ENCODE measurements at regions not wholly inside any gene's neighbourhood (a gene's known extent, or its start where the extent isn't known, plus 50 kb on each side); places are given as distances from the start of the nearest gene placed in this dataset.
"Not testable (repeated sequence)": the region's sequence is repeated elsewhere in the genome, so short reads cannot be mapped to it uniquely, and the experiment has no call there.

DNA sequence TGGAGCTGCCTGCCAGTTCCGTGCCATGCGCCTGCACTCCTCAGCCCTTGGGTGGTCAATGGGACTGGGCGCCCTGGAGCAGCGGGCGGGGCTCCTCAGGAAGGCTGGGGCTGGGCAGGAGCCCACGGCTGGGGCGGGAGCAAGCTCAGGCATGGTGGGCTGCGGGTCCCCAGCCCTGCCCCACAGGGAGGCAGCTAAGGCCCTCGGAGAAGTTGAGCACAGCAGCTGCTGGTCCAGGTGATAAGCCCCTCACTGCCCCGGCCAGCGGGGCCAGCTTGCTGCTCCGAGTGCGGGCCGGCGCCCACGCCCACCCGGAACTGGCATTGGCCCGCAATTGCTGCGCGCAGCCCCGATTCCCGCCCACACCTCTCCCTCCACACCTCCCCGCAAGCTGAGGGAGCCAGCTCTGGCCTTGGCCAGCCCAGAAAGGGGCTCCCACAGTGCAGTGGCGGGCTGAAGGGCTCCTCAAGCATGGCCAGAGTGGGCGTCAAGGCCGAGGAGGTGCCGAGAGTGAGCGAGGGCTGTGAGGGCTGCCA is 280.3 kb upstream of the SGCG start:
- ATAC-seq; DNase-seq (ENCODE audit: low spot score): not testable (repeated sequence)

DNA sequence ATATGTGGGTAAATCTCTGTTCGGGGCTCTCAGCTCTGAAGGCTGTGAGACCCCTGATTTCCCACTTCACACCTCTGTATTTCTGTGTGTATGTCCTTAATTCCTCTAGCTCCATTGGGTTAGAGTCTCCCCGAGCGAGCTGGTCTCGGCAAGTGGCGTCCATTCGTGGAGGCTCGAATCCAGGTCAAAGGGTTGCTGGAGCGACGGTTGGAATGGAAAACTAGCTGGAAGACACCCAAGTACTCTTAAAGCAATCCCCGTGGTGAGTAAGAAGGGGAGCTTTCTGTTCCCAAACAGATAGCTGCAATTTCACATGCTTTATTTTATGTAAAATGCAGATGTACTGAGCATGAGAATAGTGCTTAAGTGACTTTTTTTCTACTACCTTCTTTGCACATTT is 277.5 kb upstream of the SGCG start:
- no peak for ATAC-seq

DNA sequence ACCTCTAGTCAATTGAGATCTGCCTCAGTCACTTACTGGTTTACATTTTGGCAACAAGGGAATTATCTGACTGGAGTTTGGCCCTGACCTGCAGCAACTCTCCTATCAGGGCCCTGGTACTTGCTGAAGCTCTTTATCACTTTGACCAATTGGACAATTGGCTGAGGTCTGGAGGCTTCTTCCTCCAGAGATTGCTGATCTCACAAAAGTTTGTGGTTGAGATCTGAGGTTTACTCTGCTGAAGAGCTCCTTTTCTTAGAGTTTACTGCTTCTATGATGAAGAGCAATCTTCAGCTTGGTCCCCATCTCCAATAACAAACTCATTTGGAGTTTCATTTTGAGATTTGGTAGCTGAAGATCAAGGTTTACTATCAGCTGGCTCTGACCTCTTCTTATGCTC is 276.9 kb upstream of the SGCG start:
- no peak for ATAC-seq
- no peak for DNase-seq (ENCODE audit: low spot score)

More for the DNA sequence above, 277.5 kb upstream of the SGCG start:
- no peak for DNase-seq (ENCODE audit: low spot score)

DNA sequence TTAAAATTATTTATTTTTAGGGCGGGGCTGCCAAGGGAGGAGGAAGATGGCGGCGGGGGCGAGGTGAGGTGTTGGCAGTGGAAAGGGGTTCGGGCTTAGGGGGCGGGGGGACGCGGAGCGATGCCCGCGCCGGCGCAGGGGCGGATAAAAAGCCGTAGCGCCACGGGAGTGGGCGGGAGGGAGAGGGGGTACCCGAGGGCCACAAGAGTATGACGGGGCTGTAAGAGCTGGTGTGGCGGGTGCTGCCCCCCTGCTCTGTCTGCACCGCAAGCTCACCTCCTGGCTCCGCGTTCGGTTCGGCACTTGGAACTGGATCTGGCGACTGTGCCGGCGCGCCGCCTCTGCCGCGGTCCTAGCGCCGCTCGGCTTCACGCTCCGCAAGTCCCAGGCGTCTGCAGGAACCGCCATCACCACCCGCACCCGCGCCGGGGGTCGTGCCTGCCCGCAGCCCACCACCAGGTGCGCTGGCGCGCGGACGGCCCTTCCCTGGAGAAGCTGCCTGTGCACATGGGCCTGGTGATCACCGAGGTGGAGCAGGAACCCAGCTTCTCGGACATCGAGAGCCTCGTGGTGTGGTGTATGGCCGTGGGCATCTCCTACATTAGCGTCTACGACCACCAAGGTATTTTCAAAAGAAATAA is 265.2 kb upstream of the SGCG start:
- DNase-seq (ENCODE audit: low spot score) (no peak), ATAC-seq (peak; percentile 67)

DNA sequence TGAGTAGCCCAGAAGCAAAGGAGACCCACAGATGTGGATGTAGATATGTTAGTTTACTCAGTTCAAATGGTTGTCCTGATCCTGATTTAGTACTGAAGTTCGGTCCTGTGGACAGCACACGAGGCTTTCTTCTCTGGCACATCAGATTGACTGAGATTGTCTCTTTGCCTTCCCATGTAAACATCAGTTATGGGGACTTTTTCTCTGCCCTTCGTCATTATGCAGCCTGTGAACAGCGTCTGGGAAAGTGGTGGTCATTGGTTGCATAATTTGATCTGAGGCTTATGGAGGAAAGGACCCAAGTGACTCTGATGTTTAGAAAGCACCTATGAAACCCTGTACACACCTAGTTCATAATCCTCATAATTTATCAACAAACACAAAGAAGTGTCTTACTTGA is 264.5 kb upstream of the SGCG start:
- not testable (repeated sequence) for ATAC-seq; DNase-seq (ENCODE audit: low spot score)

DNA sequence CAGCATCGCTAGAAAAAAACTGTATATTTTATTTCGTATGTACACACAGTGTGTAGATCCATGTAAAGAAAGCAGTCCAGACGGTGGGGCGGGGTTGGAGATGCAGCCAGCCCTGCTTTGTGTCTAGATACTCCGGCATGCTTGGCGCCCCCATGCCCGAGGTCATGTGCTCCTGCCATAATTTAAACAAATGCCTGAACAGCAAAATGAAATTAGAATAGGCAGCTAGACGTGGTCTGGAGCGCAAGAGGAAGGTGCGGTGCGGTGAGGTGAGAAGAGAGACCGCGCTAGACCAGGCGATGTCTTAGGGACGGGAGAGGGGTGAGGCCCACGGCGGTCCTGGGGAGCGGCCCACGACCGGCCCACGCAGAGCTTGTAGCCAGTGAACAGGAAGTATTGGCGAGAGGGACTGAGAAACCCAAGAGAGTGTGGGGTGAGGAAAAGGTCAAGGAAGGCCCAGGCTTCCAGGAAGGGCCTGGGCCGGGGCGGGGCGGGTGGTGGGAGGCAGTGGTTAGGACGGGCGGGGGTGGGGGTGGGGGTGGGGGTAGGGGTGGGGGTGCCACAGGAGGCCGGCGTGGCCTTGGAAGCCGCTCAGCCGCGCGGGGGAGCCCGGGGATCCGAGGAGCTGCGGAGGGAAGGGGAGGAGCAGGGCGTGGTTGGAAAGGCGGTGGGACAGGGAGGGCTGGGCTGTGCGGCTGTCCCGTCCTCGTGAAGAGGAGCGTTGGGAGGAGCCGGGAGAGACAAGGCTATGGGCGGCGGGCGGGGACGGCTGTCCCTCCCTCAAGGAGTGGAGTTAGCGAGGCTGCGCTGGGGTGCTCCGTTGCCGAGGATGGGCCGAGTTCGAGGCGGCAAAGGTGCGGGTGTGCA is 254.7 kb upstream of the SGCG start:
- no peak for DNase-seq (ENCODE audit: low spot score)
- peak; percentile 60 for ATAC-seq

DNA sequence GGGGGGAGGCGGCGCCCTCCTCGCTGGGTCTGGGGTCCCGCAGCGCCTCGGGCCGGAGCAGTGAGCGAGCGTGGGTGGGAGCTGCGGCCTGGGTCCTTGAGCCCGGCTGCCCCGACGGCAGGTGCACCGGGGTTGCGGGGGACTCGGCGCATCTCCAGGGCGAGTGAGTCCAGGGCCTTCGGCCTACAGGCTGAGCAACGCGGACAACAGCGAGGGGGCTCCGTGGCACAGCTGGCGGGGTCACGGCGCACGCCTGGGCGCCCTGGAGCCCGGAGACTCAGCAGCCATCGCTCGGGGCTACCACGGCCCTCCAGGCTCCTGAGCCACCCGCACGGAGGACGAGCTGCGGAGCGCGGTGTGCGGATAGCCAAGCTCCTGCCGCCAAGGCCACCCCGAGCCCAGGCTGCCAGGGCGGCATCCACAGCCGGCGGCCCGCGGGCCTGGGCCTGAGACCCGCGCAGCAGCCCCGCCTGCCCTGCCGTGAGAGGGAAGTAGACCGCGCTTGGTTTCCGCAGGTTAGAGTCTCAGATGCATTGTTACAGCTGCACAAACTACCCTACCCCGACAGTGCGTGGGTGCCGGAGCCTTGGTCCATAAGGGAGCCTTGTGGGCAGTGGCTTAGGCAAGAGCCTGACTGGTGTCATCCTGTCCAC is 253.9 kb upstream of the SGCG start:
- DNase-seq (ENCODE audit: low spot score) (no peak), ATAC-seq (peak; percentile 13)

DNA sequence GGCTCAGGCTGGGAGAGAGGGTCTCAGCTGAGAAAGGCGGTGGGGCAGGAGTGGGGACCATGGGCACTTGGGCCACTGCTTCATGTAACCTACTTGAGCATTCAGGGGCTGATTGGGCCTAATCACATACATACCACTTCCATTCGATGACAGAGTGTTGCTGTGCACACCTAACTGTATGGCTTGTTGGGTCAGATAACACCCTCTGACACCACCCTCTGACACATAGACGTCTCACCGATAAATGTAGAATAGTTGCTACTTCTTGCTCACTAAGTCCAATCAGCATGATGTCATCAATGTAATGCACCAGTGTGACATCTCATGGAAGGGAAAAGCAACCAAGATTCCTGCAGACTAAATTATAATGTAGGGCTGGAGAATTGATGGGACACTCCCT is 252.9 kb upstream of the SGCG start:
- not testable (repeated sequence) for ATAC-seq; DNase-seq (ENCODE audit: low spot score)

DNA sequence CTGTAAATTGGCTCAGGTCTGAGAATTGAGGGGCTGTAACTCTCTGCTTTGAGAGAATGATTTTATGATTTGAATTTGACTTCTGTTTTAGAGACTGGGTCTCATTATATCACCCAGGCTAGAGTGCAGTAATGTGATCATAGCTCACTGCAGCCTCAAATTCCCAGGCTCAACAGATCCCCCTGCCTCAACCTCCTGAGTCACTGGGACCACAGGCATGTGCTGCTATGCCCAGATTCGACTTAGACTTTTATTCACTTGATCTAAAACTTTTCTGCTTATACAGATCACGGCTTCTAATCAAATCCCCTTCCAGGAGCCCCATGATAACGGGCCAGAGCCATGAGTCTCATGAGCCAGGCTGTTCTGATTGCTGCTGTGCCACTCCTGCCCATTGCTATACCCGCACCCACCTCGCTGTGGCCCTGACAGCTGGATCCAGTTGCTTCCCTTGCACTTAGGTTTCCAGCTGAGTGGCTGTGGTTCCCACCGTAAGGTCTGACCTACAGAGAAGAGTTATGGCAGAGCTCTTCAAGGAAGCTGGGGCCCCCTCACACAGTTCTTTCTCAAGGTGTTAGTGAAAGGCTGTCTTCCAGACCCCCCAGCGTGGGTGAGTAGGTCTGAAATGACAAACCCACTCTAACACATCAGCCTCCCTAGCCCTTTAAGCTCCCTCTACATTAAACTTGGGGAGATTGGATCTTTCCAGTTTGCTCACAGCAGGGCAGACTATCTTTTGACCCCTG is 251.2 kb upstream of the SGCG start:
- DNase-seq (ENCODE audit: low spot score) (no peak), ATAC-seq (no peak)

DNA sequence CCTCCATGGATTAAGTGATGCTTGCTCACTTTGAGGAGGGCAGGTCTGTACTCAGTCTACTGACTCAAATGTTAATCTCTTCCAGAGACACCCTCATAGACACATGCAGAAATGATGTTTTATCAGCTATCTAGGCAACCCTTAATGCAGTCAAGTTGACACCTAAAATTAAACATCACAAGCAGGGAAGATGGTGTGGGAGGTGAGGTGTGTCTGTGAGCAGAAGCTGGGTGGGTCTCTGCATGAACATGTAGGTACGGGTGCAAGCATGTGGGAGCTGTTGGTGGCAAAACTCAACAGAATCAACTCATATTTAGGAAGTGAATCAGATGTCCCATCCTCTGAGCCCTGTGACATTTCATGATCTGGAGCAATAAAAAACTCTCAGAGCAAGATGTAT is 249.2 kb upstream of the SGCG start:
- no peak for ATAC-seq
- no peak for DNase-seq (ENCODE audit: low spot score)

DNA sequence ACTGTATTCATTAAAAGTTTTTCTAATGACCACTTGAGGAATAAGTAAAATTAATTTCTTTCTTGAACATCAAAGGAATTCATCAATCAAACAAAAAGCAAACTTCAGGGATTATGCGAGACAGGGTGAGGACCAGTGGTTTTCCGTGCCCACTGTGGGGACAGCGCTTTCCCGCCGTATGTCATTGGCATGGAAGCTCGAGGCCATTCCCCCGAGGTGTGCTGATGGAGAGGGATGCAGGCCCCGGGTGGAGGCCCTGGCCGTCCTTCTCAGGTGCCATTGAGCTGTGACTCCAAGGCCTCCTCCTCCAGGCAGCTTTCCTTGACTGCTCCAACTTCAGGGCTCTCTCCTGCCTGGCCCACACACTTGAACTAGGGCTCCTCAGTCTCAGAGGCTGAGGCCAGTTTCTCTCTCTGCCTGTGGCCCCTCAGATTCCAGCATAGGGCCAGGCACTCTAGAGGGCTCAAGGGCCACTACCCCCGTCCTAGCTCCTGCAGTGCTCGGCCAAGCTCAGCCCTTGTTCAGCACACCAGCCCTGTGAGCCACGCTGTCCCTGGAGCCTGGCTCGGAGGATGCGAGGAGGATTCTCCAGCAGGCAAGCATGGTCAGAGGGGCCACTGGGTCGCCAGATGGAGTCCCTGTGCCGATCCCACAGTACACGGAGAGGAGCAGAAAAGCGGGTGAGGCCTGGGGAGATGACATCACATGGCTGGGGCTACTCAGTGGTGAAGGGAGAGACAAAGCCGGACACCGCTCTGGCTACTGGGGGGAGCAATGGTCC is 248.0 kb upstream of the SGCG start:
- ATAC-seq; DNase-seq (ENCODE audit: low spot score): not testable (repeated sequence)

DNA sequence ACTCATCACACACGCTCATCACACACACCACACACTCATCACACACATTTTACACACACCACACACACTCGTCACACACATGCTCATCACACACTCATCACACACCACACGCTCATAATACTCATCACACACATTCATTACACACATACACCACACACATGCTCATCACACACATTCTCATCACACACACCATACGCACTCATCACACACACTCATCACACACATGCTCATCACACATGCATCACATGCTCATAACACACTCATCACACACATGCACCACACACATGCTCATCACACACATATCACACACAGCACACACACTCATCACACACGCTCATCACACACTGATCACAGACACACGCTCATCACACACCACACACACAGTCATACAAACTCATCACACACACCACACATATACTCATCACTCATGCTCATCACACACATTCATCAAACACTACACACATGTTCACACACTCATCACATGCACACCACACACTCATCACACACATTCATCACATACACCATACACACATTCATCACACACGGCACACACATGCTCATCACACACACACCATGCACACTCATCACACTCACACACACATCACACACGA is 247.1 kb upstream of the SGCG start:
- ATAC-seq = no peak
- no peak for DNase-seq (ENCODE audit: low spot score)

DNA sequence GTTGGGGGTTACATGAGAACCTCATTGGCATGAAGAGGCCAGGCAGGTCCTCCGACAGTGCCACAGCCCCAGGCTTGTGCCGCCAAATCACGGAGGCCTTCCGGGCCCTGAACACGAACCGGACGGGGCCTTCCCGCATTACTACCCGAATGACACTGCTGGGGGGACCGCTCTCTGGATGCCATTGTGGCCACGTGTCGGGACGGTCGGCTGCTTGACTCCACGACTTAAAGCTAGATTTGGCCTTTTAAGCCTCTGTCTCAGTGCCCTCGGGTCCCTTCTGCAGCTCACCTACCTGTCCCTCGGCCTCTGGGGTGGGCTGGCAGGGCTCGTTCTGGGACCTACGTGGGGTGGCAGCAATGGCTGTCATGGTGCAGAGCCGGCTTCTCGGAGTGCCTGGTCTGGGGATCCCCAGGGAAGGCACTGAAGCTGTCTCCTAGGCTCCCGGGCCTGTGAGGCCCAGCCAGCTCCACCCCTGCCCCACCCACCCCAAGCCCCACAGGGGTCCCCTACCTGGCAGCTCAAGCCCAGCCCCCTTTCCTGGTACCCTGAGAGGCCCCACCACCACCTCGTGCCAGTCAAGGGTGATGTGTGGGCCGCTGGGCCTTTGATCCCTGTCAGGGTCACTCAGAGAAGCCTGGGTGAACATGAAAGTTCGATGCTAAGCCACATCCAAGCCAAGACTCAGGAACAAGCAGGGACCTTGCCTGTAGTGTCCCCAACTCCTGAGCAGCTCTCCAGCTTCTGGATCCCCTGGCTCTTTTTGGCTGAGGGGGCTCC is 245.8 kb upstream of the SGCG start:
- ATAC-seq (no peak), DNase-seq (ENCODE audit: low spot score) (no peak)

DNA sequence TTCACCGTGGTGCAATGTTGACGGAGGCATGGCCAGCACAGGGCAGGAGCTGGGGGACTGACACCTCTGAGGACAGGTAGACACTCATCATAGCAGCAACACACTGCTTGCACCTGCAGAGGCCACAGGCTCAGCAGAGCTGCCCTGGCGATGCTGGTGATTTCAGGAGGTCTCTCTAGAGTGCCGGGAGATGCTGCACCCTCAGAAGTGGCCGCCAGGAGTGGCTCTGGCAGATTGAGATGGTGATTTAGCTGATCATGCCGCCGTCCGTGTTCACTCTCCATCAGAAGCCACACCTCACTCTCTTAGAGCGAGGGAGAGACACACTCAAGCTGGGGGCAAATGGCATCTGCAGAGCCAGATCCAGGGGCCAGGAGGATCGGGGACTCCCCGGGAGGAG is 244.6 kb upstream of the SGCG start:
- DNase-seq (ENCODE audit: low spot score) (no peak), ATAC-seq (no peak)

DNA sequence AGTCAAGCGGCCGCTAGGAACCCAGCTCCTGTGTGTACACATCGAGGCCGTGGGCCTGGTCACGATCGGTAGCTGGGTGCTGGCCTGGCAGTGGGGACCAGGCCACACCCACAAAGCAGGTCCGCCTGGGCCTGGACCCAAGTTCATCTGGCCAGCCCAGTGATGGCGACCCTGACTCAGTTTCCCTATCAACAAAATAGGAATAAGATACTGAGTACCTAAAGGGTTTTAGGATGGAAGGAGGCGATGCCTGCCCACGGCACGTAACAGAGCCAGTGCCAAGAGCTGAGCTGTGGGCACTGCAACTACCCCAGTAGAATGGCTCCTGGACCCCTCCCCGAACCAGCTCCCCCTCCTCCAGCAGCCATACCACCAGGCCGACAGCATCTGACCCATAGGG is 243.5 kb upstream of the SGCG start:
- DNase-seq (ENCODE audit: low spot score) (no peak), ATAC-seq (no peak)

DNA sequence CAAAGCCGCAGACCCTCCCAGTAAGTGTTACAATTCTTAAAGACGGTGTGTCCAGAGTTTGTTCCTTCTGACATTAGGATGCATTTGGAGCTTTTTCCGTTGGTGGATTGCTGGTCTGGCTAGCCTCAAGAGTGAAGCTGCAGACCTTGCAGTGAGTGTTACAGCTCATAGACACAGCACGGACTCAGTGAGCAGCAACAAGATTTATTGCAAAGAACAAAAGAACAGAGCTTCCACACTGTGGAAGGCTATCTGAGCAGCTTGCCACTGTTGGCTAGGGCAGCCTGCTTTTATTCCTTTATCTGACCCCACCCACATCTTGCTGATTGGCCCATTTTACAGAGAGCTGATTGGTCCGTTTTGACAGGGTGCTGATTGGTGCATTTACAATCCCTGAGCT is 242.8 kb upstream of the SGCG start:
- DNase-seq (ENCODE audit: low spot score) (no peak), ATAC-seq (no peak)

DNA sequence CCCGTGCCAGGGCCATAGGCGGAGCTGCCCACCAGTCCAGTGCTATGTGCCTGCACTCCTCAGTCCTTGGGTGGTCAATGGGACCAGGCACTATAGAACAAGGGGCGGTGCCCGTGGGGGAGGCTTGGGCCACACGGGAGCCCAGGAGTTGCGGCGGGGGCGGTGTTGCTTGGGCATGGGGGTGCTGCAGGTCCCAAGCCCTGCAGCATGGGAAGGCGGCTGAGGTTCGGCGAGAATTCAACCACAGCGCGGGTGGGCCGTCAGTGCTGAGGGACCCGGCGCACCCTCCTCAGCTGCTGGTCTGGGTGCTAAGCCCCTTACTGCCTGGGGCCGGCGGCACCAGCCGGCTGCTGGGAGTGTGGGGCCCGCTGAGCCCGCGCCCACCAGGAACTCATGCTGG is 242.2 kb upstream of the SGCG start:
- DNase-seq (ENCODE audit: low spot score) (no peak), ATAC-seq (no peak)

DNA sequence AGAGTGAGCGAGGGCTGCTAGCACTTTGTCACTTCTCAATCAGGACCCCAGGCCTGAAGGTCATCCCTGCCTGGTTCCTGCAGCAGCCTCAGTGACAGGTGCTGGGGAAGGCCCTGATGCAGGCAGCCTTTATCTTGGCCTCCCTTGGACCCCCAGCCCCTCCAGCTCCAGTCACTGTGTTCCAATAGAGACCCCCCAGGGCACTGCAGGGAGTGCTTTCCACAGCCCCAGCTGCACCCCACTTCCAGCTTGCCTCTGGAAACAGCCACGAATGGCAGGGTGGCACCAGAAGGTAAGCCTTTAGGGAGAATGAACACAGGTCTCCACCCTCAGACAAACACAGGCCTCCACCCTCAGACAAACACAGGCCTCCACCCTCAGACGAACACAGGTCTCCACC is 241.6 kb upstream of the SGCG start:
- ATAC-seq = no peak
- DNase-seq (ENCODE audit: low spot score) = no peak
